ENCODE measurements at regions not wholly inside any gene's neighbourhood (a gene's known extent, or its start where the extent isn't known, plus 50 kb on each side); places are given as distances from the start of the nearest gene placed in this dataset.

DNA sequence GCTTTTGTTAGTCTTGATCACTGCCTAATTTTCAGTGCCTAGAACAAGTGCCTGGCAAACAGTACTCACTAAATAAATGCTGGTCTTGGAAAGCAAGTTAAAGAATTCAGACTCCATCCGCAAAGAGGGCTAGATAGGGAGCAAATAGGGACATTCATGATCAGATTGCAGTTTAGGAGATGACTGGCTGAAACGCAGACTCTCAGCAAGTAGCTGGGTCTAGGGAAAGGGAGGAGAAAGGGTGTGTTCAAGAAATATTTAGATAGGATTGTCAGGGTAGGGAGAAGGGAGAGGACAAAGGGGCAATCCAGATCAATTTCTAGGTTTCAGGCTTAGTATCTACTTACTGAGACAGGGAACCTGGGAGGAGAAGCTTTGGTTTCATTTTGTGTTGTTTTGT lies 108.4 kb downstream of the ESM1 start:
- TF ChIP-seq, protein P1, sequence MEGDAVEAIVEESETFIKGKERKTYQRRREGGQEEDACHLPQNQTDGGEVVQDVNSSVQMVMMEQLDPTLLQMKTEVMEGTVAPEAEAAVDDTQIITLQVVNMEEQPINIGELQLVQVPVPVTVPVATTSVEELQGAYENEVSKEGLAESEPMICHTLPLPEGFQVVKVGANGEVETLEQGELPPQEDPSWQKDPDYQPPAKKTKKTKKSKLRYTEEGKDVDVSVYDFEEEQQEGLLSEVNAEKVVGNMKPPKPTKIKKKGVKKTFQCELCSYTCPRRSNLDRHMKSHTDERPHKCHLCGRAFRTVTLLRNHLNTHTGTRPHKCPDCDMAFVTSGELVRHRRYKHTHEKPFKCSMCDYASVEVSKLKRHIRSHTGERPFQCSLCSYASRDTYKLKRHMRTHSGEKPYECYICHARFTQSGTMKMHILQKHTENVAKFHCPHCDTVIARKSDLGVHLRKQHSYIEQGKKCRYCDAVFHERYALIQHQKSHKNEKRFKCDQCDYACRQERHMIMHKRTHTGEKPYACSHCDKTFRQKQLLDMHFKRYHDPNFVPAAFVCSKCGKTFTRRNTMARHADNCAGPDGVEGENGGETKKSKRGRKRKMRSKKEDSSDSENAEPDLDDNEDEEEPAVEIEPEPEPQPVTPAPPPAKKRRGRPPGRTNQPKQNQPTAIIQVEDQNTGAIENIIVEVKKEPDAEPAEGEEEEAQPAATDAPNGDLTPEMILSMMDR (IDR thresholded peaks at IDR 0.05), result no peak
- TF ChIP-seq YY1 (IDR thresholded peaks at IDR 0.05; ENCODE audit: low read depth) (no peak), FOSL2 (IDR thresholded peaks at IDR 0.05; ENCODE audit: borderline replicate concordance, low read depth) (no peak)

Measured in SK-N-SH (cell line).